ENCODE measurements at regions not wholly inside any gene's neighbourhood (a gene's known extent, or its start where the extent isn't known, plus 50 kb on each side); places are given as distances from the start of the nearest gene placed in this dataset.

- TF ChIP-seq CTCF (IDR thresholded peaks at IDR 0.05) (no peak), POLR2AphosphoS5 (IDR thresholded peaks at IDR 0.05; ENCODE audit: low read depth, low read length) (no peak), SIN3A (IDR thresholded peaks at IDR 0.05; ENCODE audit: borderline replicate concordance, insufficient read depth, low read depth, low read length) (no peak), TCF7L2 (IDR thresholded peaks at IDR 0.05; ENCODE audit: low read depth, low read length) (no peak)
These were observed 302.6 kb downstream of the KIF4B start for GRCh38 chr5:155316070-155316714.
